ENCODE measurements at regions not wholly inside any gene's neighbourhood (a gene's known extent, or its start where the extent isn't known, plus 50 kb on each side); places are given as distances from the start of the nearest gene placed in this dataset.

- CTCF ChIA-PET: no interaction called here
- Mint-ChIP-seq H3K9me3 (ENCODE audit: unreplicated experiment) (no peaks in the 10 kb centered on the region), H3K4me3 (ENCODE audit: unreplicated experiment) (no peak overlapping the region), H3K36me3 (ENCODE audit: insufficient read depth, unreplicated experiment) (no peaks in the 10 kb centered on the region), H3K27me3 (ENCODE audit: insufficient read depth, unreplicated experiment) (no peaks in the 10 kb centered on the region), H3K27ac (ENCODE audit: low read depth, unreplicated experiment) (no peak overlapping the region), H3K4me1 (ENCODE audit: insufficient read depth, unreplicated experiment) (no peaks in the 10 kb centered on the region)
- no peak for TF ChIP-seq CTCF (IDR thresholded peaks at IDR 0.05; ENCODE audit: unreplicated experiment)
- POLR2A ChIA-PET: no interaction called here
- intact Hi-C loops (cut with micrococcal nuclease): no loop called here
- BruUV-seq (replicated peaks): no TSS peak
- DNase-seq (ENCODE audit: unreplicated experiment): no peak
Observed at GRCh38 chr16:60329108-60329507, 1595.0 kb upstream of the GOT2 start.

- Mint-ChIP-seq H3K9me3 (ENCODE audit: unreplicated experiment) (no peaks in the 10 kb centered on the region), H3K36me3 (ENCODE audit: insufficient read depth, unreplicated experiment) (no peaks in the 10 kb centered on the region), H3K4me3 (ENCODE audit: unreplicated experiment) (no peak overlapping the region), H3K27ac (ENCODE audit: low read depth, unreplicated experiment) (no peak overlapping the region), H3K27me3 (ENCODE audit: insufficient read depth, unreplicated experiment) (no peaks in the 10 kb centered on the region), H3K4me1 (ENCODE audit: insufficient read depth, unreplicated experiment) (no peaks in the 10 kb centered on the region)
- intact Hi-C loops (cut with micrococcal nuclease): no loop called here
- no peak for DNase-seq (ENCODE audit: unreplicated experiment)
- ChIA-PET POLR2A (interaction anchor here (0.6 kb wide), 1 partner anchor 150 kb away, joined by 3 read pairs; no protein-coding TSS in a partner anchor), CTCF (interaction anchor here (0.6 to 0.7 kb wide), 2 partner anchors 75 to 1629 kb away, joined by 3 to 4 read pairs; no protein-coding TSS in a partner anchor)
- BruUV-seq (replicated peaks): no TSS peak
- TF ChIP-seq CTCF (IDR thresholded peaks at IDR 0.05; ENCODE audit: unreplicated experiment): no peak
Observed at GRCh38 chr16:60328152-60328551, 1594.0 kb upstream of the GOT2 start.

- H3K4me1 Mint-ChIP-seq (ENCODE audit: insufficient read depth, unreplicated experiment): no peaks in the 10 kb centered on the region
- TF ChIP-seq CTCF (IDR thresholded peaks at IDR 0.05; ENCODE audit: unreplicated experiment): no peak
- no peak overlapping the region for H3K4me3 Mint-ChIP-seq (ENCODE audit: unreplicated experiment)
- no peak for DNase-seq (ENCODE audit: unreplicated experiment)
- H3K9me3 Mint-ChIP-seq (ENCODE audit: unreplicated experiment): no peaks in the 10 kb centered on the region
- ChIA-PET POLR2A (no interaction called here), CTCF (no interaction called here)
- H3K36me3 Mint-ChIP-seq (ENCODE audit: insufficient read depth, unreplicated experiment): no peaks in the 10 kb centered on the region
- no peaks in the 10 kb centered on the region for H3K27me3 Mint-ChIP-seq (ENCODE audit: insufficient read depth, unreplicated experiment)
- no TSS peak for BruUV-seq (replicated peaks)
- no peak overlapping the region for H3K27ac Mint-ChIP-seq (ENCODE audit: low read depth, unreplicated experiment)
- intact Hi-C loops (cut with micrococcal nuclease): no loop called here
Observed at GRCh38 chr16:60318486-60318885, 1584.4 kb upstream of the GOT2 start.

DNA sequence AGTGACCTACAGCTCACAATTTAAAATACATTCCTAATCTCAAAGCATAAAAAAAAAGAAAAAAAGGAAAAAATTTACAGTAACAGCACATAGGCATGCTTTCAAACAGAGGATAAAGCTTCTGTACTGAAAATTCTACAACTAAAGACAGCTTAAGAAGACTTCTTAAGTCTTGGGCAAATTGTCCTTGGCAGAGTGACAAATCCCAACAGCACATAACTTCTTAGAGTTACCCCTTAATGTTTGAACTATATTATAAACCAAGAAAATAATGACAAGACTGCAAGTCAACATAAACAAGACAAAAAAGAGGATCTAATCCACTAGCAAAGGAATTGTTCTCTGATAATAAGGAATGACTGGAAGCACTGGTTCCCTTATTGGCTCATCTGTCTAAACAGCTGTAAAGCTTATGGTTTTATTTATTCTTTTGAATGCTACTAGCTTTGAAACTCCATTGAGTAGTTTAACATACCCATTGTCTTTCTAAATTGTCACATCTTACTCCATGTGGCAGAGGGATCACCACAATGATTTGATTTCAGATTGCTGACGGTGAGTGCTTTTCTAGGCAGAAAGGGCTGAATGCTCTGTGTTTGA lies 1576.8 kb upstream of the GOT2 start:
- H3K4me1 Mint-ChIP-seq (ENCODE audit: insufficient read depth, unreplicated experiment): no peaks in the 10 kb centered on the region
- H3K27ac Mint-ChIP-seq (ENCODE audit: low read depth, unreplicated experiment): no peak overlapping the region
- H3K4me3 Mint-ChIP-seq (ENCODE audit: unreplicated experiment): no peak overlapping the region
- POLR2A ChIA-PET: no interaction called here
- intact Hi-C loops (cut with micrococcal nuclease): no loop called here
- DNase-seq (ENCODE audit: unreplicated experiment): no peak
- CTCF ChIA-PET: interaction anchor here (0.6 to 1.0 kb wide), 3 partner anchors 256 to 753 kb away, joined by 3 to 4 read pairs (median 3); no protein-coding TSS in a partner anchor
- H3K27me3 Mint-ChIP-seq (ENCODE audit: insufficient read depth, unreplicated experiment): no peaks in the 10 kb centered on the region
- no peaks in the 10 kb centered on the region for H3K36me3 Mint-ChIP-seq (ENCODE audit: insufficient read depth, unreplicated experiment)
- no peaks in the 10 kb centered on the region for H3K9me3 Mint-ChIP-seq (ENCODE audit: unreplicated experiment)
- TF ChIP-seq CTCF (IDR thresholded peaks at IDR 0.05; ENCODE audit: unreplicated experiment): no peak
- no TSS peak for BruUV-seq (replicated peaks)
